DMS114 treated with DMSO at 0.1 percent for 48 hours (cell line): ENCODE measurements at regions not wholly inside any gene's neighbourhood (a gene's known extent, or its start where the extent isn't known, plus 50 kb on each side); places are given as distances from the start of the nearest gene placed in this dataset.

ENCODE experiments used
- DNase-seq: peaks from one replicate; lab custom pipeline; 2025; ENCODE audit not compliant: unreplicated experiment; lab: John Stamatoyannopoulos, UW

DNA sequence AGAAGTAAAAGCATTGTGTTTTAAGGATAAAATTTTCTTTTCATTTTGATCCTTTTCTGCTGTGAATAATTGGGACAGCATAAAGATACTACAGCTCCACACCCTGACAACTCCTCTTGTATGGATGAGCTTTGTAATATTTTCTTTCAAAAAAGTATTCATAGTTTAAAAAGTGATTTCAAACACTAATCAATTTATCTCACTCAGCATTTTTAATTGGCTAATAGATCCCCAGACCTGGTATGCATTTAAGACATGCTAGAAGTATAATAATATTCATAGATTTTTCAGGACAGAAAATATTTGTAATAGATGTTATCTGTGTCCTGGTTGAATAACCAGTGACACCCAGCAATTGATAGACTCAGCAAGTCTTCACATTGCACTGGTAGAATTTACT, 510.7 kb downstream of the RIT2 start:
- no peak for DNase-seq

DNA sequence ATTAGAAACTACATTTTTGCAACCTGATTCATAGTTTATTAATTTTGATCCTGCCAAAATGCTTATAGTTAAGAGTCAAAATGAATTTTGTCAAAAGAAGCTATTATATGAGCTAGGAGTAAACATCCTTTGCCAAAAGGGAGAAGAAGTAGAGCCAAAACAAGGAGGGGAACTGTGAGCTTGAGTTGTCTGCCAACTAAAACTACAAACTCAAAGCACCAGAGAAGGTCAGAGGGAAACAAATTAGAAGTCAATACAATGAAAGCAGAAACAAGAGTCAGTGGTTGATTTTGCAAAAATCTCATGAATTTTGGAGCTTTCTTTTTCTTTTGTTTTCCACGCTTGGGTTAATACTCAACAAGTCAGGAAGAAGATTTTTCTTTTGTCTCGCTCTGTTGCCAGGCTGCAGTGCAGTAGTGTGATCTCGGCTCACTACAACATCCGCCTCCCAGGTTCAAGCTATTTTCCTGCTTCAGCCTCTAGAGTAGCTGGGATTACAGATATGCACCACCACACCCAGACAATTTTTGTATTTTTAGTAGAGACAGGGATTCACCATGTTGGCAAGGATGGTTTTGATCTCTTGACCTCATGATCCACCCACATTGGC, 508.5 kb downstream of the RIT2 start:
- DNase-seq: no peak

- DNase-seq: no peak
Observed at GRCh38 chr18:42611134-42611533, 504.4 kb downstream of the RIT2 start.

DNA sequence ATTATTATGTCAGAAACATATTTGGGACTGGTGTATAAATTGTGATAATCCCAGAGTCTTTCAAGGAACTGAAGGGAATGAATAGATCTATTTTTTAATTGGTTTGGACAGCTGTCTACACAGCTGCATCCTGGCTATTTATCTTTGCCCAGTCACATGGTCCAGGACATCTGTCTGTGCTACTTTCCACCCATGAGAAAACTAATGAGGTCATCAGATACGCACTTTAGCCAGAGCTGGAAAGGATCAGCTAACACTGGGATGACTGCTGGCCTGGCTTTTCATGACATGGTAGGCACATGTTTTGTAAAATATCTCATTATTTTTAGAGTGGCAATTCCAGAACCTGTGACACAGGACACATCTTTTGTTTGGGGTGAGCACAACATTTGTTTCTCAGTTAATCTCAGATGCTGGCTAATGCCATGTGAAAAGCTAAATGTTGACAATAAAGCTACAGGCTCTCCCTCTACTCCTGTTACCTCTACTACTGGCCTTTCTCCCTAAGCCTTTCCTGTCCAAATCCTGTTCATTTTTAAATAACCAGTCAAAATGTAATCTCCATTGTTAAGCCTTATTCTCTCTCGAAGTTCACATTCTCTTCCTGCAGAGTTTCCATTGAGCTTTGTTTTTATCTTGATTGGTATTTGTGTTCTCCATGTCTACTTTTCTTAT, 500.7 kb downstream of the RIT2 start:
- DNase-seq: no peak

GRCh38 chr18:42617221-42617620, 498.3 kb downstream of the RIT2 start:
- DNase-seq: no peak

DNA sequence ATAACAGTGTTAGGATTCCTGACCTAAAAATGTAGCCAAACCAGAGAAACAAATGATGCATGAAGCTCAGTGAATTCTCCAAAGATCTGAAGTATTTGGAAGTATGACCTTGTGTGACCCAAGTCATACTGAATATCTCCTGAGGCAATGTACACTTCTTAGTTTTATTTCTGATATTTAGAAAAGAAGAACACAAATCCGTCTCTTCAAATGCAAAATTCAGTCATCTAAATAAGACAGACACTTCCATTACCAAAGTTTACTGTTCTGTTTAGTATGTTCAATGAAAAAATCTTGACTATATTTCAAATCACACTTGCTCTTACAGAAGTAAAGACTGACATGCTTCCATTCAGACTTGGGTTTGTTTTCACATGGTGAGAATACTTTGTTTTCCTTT, 495.7 kb downstream of the RIT2 start:
- DNase-seq: no peak

DNA sequence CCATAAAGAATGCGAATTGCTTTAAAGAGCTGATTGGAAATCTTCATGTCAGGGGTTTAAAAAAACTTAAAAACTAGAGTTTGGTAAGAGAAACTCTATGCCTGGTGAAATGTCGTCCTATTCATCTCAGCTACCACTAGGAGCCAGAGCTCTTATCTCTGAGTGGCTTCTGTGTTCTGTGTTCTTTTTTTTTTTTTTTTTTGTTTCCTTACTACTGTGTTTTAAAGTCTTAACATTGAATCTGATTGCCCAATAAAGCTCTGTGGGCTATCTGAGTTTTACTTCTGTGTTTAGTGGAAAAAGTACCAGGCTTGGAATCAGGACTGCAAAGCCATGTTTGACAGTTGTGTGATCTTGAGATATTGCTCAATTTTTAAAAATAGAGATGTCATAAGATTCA, 494.8 kb downstream of the RIT2 start:
- DNase-seq: no peak

DNA sequence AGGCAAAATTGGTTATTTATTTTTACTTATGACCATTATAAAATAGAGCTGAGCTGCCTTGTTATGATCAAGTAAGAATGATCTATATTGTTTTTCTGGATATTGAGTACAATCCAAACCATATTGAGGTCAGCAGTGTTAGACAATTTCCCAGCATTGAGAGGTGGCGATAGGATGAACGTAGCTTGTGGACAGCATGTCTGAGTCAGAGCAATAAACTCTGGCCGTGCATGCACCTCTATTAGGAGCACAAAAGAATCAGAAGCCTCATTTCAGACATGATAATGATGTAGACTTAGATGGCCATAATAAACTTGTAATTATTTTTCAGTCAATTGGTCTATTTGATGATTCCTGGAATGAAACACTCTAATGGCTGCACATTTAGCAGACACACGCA, 491.6 kb downstream of the RIT2 start:
- DNase-seq: no peak

- no peak for DNase-seq
Observed at GRCh38 chr18:42632801-42633200, 482.7 kb downstream of the RIT2 start.

DNA sequence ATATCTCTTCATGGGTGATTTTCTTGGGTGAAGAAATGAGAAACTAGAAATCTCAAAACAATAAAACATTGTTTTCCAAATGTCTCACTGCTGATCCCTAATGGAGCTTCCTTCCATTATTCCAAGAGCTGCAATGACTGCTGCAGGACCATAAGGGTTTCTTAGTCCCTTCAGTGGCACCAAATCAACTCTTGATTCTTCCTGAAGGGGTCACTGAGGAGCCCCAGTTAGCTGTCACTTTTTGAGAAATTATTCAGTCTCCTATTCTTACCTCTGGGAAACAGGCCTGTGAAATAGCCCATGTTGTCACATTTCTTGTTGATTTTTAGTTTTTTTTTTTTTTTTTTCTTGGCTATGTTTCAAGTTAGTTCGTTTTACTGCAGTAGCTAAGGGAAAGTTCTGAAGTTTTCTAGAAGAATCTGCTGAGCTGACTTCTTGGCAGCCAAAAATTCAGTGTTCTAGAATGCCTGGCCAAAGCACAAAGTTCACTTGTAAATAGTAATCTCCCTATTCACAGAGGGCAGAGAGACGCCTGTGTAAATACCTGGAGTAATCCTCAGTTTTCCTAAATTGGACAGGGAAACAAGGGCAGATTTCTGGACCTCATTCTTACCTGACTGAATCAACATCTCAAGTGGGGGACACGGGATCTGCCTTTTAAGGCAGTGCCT, 480.0 kb downstream of the RIT2 start:
- DNase-seq: no peak

DNA sequence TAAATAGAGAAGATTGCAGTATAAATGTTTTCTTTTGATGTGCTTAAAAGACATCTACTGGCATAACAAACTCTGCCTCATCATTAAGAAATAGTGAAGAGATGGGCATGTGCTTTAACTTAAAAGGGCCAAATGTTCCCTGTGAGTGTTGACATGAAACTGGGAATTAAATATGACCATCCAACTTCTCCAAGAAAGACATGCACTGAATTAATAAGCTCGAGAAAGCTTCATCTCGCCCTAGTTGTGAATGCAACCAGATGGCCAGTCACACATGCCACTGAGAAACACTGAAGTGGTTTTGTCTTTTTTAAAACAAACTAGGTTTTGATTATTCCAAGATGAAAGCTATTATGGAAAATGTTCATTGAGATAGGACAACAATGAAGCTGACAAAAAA, 479.2 kb downstream of the RIT2 start:
- DNase-seq: no peak

- DNase-seq: no peak
Observed at GRCh38 chr18:42640160-42640559, 475.3 kb downstream of the RIT2 start.

DNA sequence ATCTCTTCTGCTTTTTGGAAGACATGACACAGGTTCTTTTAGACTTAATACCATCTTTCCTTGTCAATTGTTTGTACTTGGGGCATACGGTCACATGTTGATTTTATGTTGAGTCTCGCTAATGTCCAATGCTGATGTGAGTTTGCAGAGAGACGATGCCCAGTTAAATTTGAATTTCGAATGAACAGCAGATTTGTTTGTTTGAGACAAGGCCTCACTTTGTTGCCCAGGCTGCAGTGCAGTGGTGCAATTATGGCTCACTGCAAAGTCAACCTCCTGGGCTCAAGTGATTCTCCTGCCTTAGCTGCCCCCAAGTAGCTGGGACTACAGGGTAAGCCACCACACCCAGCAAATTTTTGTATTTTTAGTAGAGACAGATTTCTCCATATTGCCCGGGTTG, 473.5 kb downstream of the RIT2 start:
- no peak for DNase-seq

DNA sequence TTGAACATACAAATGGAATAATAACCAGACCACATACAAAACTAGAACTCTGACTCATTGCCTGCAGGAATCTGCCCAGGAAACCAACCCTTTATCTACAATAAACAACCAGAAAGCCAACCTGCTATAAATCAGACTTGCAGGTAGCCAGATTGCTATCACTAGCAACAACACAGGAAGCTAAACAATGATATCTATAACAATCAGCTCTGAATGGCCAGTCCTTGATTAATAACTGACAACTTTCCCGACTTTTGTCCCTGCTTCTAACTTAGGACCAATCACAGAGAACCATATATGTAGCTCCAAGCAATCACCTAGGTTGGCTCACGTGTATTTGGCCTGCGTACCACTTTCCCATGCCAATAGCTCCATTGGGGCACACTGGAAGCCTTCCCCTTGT, 470.8 kb downstream of the RIT2 start:
- no peak for DNase-seq

DNA sequence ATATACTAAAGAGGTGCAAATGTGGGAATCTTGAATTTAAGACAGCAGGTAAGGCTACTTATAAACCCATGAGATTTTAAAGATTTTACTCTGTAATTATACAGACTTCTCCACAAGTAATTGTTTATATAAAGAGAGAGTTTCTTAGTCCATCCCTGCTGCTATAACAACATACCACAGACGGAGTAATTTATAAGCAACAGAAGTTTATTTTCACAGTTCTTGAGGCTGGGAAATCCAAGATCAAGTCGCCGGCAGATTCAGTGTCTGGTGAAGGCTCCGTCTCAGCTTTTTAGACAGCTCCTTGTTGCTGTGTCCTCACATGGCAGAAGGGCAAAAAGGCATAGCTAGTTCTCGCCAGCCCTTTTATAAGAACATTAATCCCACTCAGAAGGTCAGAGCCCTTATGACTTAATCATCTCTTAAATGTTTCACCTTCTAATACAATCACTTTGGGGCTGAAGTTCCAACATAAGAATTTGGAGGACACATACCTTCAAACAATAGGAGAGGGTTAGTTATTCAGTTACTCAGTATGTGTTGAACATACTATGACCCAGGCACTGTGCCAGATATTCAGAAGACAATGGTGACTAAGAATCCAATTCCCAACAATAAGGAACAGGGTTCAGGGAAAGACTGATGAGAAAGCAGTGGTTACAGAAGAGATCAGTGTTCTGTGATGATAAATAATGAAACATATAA, 466.0 kb downstream of the RIT2 start:
- DNase-seq: no peak

DNA sequence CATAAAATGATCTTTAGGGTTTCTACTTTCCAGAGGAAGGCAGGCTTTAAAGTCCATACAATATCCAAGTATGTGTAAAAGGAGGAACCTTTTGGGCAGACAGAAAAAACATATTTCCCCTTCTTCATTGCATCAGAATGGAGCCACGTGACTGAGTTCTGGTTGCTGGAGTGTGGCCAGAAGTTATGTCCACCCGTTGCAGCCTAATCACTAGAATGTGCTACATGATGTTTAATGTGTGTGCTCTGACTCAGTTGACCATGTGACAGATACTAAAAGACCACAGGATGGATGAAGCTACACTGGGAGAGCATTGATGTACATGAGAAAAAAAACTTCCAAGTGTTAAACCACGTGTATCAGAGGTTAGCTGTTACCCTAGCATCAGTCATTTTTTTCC, 460.9 kb downstream of the RIT2 start:
- no peak for DNase-seq

DNA sequence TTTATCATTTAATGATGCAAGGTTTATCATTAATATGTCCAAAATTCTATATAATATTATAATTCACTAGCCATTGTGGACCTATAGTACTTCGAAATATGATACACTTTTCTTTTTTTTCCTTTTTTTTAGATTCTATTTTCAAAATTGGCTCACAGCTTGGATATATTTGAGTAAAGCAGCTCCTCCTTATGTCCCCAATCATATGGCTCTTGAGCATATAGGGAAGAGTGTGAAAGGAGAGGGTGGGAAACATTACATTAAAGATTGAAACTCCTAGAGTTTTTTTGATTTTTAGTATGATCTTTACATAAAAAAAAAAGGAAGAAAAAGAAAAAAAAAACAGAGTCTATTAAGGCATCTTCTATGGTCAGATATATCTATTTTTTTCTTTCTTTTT, 457.9 kb downstream of the RIT2 start:
- no peak for DNase-seq

- DNase-seq: no peak
Observed at GRCh38 chr18:42658171-42658570, 457.3 kb downstream of the RIT2 start.

DNA sequence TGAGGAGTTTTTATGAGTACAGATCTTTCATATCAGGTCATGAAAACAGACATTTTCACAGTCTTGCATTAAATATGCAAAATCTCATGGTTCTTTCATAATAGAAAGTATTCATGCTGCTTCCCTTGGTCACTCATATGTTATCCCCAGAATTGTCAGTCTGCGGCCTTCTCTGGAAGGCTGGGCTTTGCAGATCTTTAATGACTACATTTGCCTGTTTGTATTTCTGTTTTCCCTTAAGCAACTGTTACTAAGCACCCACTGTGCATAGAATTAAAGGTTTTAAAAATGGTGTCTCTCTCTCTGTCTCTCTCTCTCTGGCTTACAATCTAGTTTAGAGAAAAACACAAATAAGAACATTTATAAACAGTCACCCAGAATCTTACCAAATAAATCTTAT, 456.3 kb downstream of the RIT2 start:
- no peak for DNase-seq

GRCh38 chr18:42670860-42671259, 444.6 kb downstream of the RIT2 start:
- DNase-seq: no peak

- no peak for DNase-seq
Observed at GRCh38 chr18:42675810-42676209, 439.7 kb downstream of the RIT2 start.

- no peak for DNase-seq
Observed at GRCh38 chr18:42683094-42683493, 432.4 kb downstream of the RIT2 start.
